ENCODE measurements at regions not wholly inside any gene's neighbourhood (a gene's known extent, or its start where the extent isn't known, plus 50 kb on each side); places are given as distances from the start of the nearest gene placed in this dataset.

- H3K36me3 ChIP-seq (ENCODE audit: insufficient read depth in 1 of 2, low read depth in 1 of 2), result no peaks in the 10 kb centered on the region
- 57 to 73% (median 58%) methylated on average over 9 of the region's 9 CpGs for WGBS, 3 donors
- no peaks in the 10 kb centered on the region for H3K9me3 ChIP-seq
- H3K4me1 ChIP-seq, result no peaks in the 10 kb centered on the region
- no peak for ATAC-seq
- no peak for TF ChIP-seq CTCF (IDR thresholded peaks at IDR 0.05)
- intact Hi-C loops (cut with DNase I), result no loop called here
- peaks cover 0 to 15% (median 0%) of the 10 kb centered on the region in 3 donors for H3K27me3 ChIP-seq (ENCODE audit: insufficient read depth in 3 of 3, low read length in 2 of 3)
- H3K27ac ChIP-seq, result no peak overlapping the region
- DNase-seq, result no peak
- H3K4me3 ChIP-seq, result no peak overlapping the region
Observed at GRCh38 chr11:116136987-116137674, 632.9 kb upstream of the CADM1 start.

- DNase-seq (no peak), ATAC-seq (no peak)
- Histone ChIP-seq H3K36me3 (ENCODE audit: insufficient read depth in 1 of 2, low read depth in 1 of 2) (no peaks in the 10 kb centered on the region), H3K27ac (no peak overlapping the region), H3K9me3 (no peaks in the 10 kb centered on the region), H3K4me3 (no peak overlapping the region), H3K27me3 (ENCODE audit: insufficient read depth in 3 of 3, low read length in 2 of 3) (peaks cover 0 to 14% (median 0%) of the 10 kb centered on the region in 3 donors), H3K4me1 (no peaks in the 10 kb centered on the region)
- WGBS, 3 donors, result 71 to 75% (median 73%) methylated on average over 2 of the region's 2 CpGs
- intact Hi-C loops (cut with DNase I), result no loop called here
- TF ChIP-seq CTCF (IDR thresholded peaks at IDR 0.05), result no peak
Observed at GRCh38 chr11:116135891-116136290, 631.7 kb upstream of the CADM1 start.

GRCh38 chr11:116134450-116134849, 630.2 kb upstream of the CADM1 start:
- peaks cover 0 to 6% (median 0%) of the 10 kb centered on the region in 3 donors for H3K27me3 ChIP-seq (ENCODE audit: insufficient read depth in 3 of 3, low read length in 2 of 3)
- TF ChIP-seq CTCF (IDR thresholded peaks at IDR 0.05), result no peak
- no peak for DNase-seq
- no peaks in the 10 kb centered on the region for H3K36me3 ChIP-seq (ENCODE audit: insufficient read depth in 1 of 2, low read depth in 1 of 2)
- no peak overlapping the region for H3K27ac ChIP-seq
- ATAC-seq, result no peak
- no peaks in the 10 kb centered on the region for H3K4me1 ChIP-seq
- H3K9me3 ChIP-seq, result no peaks in the 10 kb centered on the region
- intact Hi-C loops (cut with DNase I), result no loop called here
- H3K4me3 ChIP-seq, result no peak overlapping the region
- 91 to 97% (median 95%) methylated on average over 1 of the region's 1 CpG for WGBS, 3 donors

DNA sequence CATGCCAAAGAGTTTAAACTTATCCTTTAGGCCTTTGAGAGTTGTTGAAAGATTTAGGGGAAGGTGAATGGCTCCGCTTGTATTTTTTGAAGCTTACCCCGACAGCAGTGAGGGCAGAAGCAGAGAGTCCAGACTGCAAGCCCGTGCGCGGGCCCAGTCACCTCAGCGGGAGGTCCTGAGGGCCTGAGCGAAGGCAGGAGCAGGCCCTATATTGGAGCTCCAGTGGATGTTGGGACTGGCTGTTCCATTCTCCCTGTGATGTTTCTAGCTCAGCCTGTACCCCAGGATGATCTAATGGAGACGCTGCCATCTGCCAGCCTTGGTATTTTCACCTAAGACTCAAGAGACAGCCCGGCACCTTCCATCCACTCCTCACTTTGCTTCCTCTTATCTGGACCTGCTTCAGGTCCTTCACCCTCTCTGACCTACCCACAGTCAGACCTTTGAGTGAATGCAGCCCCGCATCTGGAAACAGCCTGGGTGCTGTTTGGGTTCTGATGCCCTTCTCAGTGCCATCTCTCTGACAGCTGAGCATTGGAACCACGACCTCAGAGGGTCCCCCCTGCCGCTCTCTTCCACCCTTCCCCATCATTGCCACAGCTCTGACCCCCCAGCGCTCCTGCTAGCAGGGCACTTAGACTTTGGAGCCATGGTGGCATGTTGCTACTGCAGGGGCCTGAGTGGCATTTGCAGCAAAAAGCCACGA, 628.2 kb upstream of the CADM1 start:
- DNase-seq (no peak), ATAC-seq (no peak)
- Histone ChIP-seq H3K27me3 (ENCODE audit: insufficient read depth in 3 of 3, low read length in 2 of 3) (no peaks in the 10 kb centered on the region), H3K4me3 (no peak overlapping the region), H3K27ac (no peak overlapping the region), H3K36me3 (ENCODE audit: insufficient read depth in 1 of 2, low read depth in 1 of 2) (no peaks in the 10 kb centered on the region), H3K4me1 (no peaks in the 10 kb centered on the region), H3K9me3 (no peaks in the 10 kb centered on the region)
- 86 to 87% (median 87%) methylated on average over 14 of the region's 14 CpGs for WGBS, 3 donors
- intact Hi-C loops (cut with DNase I), result no loop called here
- TF ChIP-seq CTCF (IDR thresholded peaks at IDR 0.05), result no peak
